BLaER1 treated with 17β-estradiol and CSF1 and Interleukin-3, amounts not matched to agents 10 nM and 100 nM (cell line): ENCODE measurements at regions not wholly inside any gene's neighbourhood (a gene's known extent, or its start where the extent isn't known, plus 50 kb on each side); places are given as distances from the start of the nearest gene placed in this dataset.
"Not testable (repeated sequence)": the region's sequence is repeated elsewhere in the genome, so short reads cannot be mapped to it uniquely, and the experiment has no call there.

Source experiments
- H3K27ac ChIP-seq, 11 experiments: shearing (Covaris generic); formaldehyde crosslinking; 2 replicates each; pipeline ENCODE4 v1.8.1; 2022
- H3K27me3 ChIP-seq, 11 experiments: shearing (Covaris generic); formaldehyde crosslinking; 2 replicates each; pipeline ENCODE4 v1.8.1; 2022
- H3K36me3 ChIP-seq, 11 experiments: shearing (Covaris generic); formaldehyde crosslinking; 2 replicates each; pipeline ENCODE4 v1.8.1; 2022
- H3K4me1 ChIP-seq, 10 experiments: shearing (Covaris generic); formaldehyde crosslinking; 2 replicates each; pipeline ENCODE4 v1.8.1; 2022
- H3K4me2 ChIP-seq, 11 experiments: shearing (Covaris generic); formaldehyde crosslinking; 2 replicates each; pipeline ENCODE4 v1.8.1; 2022
- H3K4me3 ChIP-seq, 10 experiments: shearing (Covaris generic); formaldehyde crosslinking; 2 replicates each; pipeline ENCODE4 v1.8.1; 2022
- H3K9ac ChIP-seq, 11 experiments: shearing (Covaris generic); formaldehyde crosslinking; 2 replicates each; pipeline ENCODE4 v1.8.1; 2022
- H3K9me3 ChIP-seq, 11 experiments: shearing (Covaris generic); formaldehyde crosslinking; replicated peaks in 1 of 11; 2 replicates each; pipeline ENCODE4 v1.8.1; 2022
- H4K20me1 ChIP-seq, 11 experiments: shearing (Covaris generic); formaldehyde crosslinking; 2 replicates each; pipeline ENCODE4 v1.8.1; 2022
- Cebpa-rat ChIP-seq, 11 experiments: shearing (Covaris generic); IDR thresholded peaks; 2 replicates each; pipeline ENCODE4 v1.8.1; 2022

DNA sequence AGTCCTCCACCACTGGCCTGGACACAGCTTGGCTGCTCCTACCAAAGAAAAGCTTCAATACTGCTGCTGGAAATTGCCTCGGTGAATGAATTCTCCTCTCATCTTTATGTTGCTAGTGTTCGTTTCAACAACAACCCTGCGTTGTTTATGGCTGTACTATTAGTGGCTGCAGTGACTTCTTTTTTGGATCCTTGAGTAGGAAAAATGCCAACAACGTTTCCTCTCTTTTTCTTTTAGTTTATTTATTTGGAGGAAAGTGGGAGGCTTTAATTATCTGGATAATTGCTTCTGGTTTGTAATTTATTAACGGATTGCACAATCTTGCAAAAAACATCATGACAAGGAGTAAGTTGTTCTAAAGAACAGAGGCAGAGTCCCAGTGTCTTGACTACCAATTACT is 464.1 kb upstream of the TRAM1L1 start:
- H3K4me2 ChIP-seq: no peak overlapping the region
- no peaks in the 10 kb centered on the region for H4K20me1 ChIP-seq
- H3K36me3 ChIP-seq: no peaks in the 10 kb centered on the region
- H3K4me1 ChIP-seq: no peaks in the 10 kb centered on the region
- no peak overlapping the region for H3K9ac ChIP-seq
- TF ChIP-seq Cebpa-rat (IDR thresholded peaks at IDR 0.05): peak in 1 of 11 experiments; percentile 60; a peak in 2 of 22 replicates
- H3K9me3 ChIP-seq: no peaks in the 10 kb centered on the region
- no peaks in the 10 kb centered on the region for H3K27me3 ChIP-seq
- H3K4me3 ChIP-seq: no peak overlapping the region
- H3K27ac ChIP-seq: no peak overlapping the region

DNA sequence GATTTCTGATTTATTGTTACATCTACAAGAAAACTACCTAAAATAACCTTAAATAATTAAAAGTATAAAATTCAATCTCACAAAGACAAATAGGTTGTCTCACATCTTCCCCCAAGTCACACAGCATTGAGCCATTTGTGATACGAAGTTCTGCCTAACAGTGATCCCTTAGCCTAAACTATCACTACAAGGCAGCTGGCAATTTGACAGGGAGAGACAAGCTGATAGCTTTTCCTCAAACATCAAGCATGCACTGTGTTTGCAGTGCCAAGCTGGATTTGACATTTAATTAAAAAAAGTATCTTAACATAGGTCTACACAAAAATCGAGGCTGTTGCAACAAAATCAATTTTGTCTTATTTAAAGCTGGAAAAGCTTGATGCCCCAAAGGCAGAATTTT is 464.7 kb upstream of the TRAM1L1 start:
- no peak overlapping the region for H3K27ac ChIP-seq
- TF ChIP-seq Cebpa-rat (IDR thresholded peaks at IDR 0.05): no peak
- no peak overlapping the region for H3K4me2 ChIP-seq
- no peak overlapping the region for H3K4me3 ChIP-seq
- H3K4me1 ChIP-seq: no peaks in the 10 kb centered on the region
- no peaks in the 10 kb centered on the region for H4K20me1 ChIP-seq
- H3K9ac ChIP-seq: no peak overlapping the region
- no peaks in the 10 kb centered on the region for H3K9me3 ChIP-seq
- H3K27me3 ChIP-seq: no peaks in the 10 kb centered on the region
- no peaks in the 10 kb centered on the region for H3K36me3 ChIP-seq

DNA sequence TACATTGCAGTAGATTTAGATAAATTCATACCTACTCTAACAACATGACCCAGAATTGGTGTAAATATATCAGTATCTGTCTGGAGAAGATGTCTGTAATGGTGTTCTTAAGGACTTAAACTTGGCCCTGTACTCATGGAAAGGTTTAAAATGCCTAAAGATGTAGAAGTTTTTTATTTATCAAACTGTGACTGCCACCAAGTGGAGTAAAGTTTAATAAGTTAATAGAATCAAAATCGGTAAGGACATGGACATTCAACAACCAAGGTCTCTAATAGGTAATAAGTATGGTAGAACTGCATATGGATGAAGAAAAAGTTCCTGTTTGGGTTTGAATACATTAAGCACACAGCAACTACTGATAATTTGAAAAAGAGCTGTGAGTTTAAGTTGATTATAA is 474.0 kb upstream of the NDST3 start:
- H3K36me3 ChIP-seq: no peaks in the 10 kb centered on the region
- no peaks in the 10 kb centered on the region for H3K9me3 ChIP-seq

DNA sequence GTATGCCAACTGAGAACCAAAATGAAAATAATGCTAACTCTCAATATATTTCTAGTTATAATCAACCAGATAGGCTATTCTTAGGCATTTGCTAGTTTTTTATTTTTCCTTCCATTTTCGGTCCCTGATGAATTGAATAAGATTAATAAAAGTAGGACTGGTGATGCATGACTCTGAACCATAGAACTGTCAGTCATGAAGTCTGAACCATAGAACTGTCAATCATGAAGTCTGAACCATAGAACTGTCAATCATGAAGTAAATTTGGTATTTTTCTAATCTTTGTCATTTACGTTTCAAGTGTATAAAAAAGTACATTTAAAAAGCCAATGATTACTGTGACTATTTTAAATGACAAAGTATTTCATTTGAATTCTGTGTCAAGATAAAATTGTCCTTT is 460.2 kb upstream of the NDST3 start:
- H3K4me3 ChIP-seq: no peak overlapping the region
- H3K4me1 ChIP-seq: no peaks in the 10 kb centered on the region
- TF ChIP-seq Cebpa-rat (IDR thresholded peaks at IDR 0.05): no peak
- H3K9ac ChIP-seq: no peak overlapping the region
- H3K9me3 ChIP-seq: no peaks in the 10 kb centered on the region
- no peak overlapping the region for H3K27ac ChIP-seq
- no peak overlapping the region for H3K4me2 ChIP-seq
- no peaks in the 10 kb centered on the region for H4K20me1 ChIP-seq
- no peaks in the 10 kb centered on the region for H3K36me3 ChIP-seq
- no peaks in the 10 kb centered on the region for H3K27me3 ChIP-seq

More for the DNA sequence above, 474.0 kb upstream of the NDST3 start:
- Histone ChIP-seq H3K27me3 (no peaks in the 10 kb centered on the region), H3K27ac (no peak overlapping the region), H4K20me1 (no peaks in the 10 kb centered on the region), H3K4me2 (no peak overlapping the region), H3K4me1 (no peaks in the 10 kb centered on the region), H3K4me3 (no peak overlapping the region), H3K9ac (no peak overlapping the region)
- TF ChIP-seq Cebpa-rat (IDR thresholded peaks at IDR 0.05): no peak

DNA sequence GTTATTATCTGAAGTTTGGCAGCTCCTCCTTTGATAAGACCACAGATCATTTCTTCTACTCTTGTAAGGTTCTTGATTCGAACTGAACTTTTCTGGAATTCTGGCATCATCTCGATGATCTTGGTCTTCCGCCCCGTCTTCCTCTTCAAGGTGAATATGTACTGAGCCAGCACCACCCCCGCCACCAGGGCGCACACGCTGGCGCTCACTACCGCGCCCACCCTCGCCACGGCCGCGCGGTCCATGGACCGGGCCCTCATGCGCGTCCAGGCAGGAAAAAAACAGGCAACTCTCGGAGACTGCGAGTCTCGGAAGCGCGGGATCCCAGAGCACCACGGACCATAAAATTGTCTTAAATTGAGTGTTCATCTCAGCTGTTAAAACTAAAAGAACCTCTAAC is 458.4 kb upstream of the NDST3 start:
- Histone ChIP-seq H4K20me1 (no peaks in the 10 kb centered on the region), H3K27me3 (no peaks in the 10 kb centered on the region), H3K4me1 (no peaks in the 10 kb centered on the region), H3K4me3 (no peak overlapping the region), H3K27ac (no peak overlapping the region), H3K36me3 (no peaks in the 10 kb centered on the region), H3K9ac (no peak overlapping the region), H3K9me3 (no peaks in the 10 kb centered on the region), H3K4me2 (no peak overlapping the region)
- no peak for TF ChIP-seq Cebpa-rat (IDR thresholded peaks at IDR 0.05)

DNA sequence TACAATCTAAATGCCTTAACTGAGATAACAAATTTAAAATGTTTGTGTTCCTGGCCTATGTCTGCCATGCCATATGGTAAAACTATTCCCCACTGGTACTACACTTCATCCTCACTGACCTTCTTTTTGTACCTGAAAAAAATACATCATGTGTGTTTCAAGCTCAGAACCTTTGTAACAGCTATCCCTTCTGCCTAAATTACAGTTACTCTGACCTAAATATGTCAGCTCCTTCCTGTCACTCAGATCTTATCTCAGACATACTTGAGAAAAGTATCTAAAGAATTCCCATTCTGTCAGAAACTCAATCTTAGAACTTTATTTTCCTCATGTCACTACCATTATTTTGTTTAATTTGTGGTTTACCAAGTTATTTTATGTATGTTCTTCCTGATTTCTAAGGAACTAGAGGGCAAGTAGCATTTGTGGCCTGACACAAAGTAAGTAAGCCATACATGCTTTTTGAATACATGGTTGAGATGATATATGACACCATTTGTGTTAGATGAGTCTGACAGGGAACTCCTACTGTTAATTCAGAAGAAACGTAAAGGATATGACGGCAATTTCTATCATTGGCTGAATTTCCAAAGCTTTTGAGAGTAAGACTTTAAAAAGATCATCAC is 456.5 kb upstream of the NDST3 start:
- Histone ChIP-seq H3K4me3 (no peak overlapping the region), H3K4me2 (no peak overlapping the region), H3K9ac (no peak overlapping the region), H3K27ac (no peak overlapping the region), H3K9me3 (no peaks in the 10 kb centered on the region), H4K20me1 (no peaks in the 10 kb centered on the region), H3K27me3 (no peaks in the 10 kb centered on the region), H3K4me1 (no peaks in the 10 kb centered on the region), H3K36me3 (no peaks in the 10 kb centered on the region)
- no peak for TF ChIP-seq Cebpa-rat (IDR thresholded peaks at IDR 0.05)

DNA sequence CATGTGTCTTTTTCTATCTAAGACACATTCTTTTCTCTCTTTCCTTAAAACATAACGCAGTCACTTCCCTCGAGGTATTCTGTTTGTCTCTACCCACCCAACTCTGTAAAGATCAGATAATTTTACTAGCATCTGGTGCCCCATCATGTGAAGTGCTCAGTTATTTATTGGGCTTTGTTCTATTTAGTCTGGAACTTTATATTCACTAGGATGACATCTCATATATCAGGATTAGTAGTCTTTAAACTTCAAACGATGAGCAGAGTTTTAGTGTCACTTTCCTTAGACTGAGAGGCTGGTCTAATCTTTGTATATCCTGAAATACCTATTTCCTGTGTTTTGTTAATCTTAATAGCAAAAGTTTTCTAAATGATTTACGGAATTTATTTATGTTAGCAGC is 445.5 kb upstream of the NDST3 start:
- Histone ChIP-seq H3K27me3 (no peaks in the 10 kb centered on the region), H3K4me3 (no peak overlapping the region), H3K27ac (no peak overlapping the region), H4K20me1 (no peaks in the 10 kb centered on the region), H3K9me3 (no peaks in the 10 kb centered on the region), H3K36me3 (no peaks in the 10 kb centered on the region), H3K4me2 (no peak overlapping the region), H3K9ac (no peak overlapping the region), H3K4me1 (no peaks in the 10 kb centered on the region)
- no peak for TF ChIP-seq Cebpa-rat (IDR thresholded peaks at IDR 0.05)

DNA sequence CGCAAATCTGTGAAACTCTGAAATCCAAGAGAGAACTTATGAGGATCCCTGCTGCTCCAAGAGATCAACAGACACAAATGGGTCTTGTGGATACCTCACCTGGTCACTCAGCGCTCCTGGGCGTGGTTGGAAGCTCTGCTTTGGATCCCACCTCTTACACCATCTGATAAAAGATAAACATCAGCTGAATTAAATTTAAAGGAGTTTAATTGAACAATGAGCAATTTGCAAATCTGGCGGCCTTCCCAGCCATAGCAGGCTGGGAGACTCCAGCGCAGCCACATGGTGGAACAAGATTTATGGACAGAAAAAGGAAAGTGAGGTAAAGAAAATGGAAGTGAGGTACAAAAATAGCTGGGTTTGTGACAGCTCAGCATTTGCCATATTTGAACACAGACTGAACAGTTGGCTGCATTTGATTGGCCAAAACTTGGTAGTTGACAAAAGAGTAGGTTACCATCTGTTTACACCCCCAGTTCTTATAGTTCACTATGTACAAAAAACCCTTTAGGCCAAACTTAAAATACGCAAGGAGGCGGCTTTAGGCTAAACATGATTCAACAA is 437.3 kb upstream of the NDST3 start:
- H3K27me3 ChIP-seq: no peaks in the 10 kb centered on the region
- no peak overlapping the region for H3K4me3 ChIP-seq
- H3K27ac ChIP-seq: no peak overlapping the region
- H3K9me3 ChIP-seq: no peaks in the 10 kb centered on the region
- H4K20me1 ChIP-seq: no peaks in the 10 kb centered on the region
- H3K9ac ChIP-seq: no peak overlapping the region
- no peaks in the 10 kb centered on the region for H3K4me1 ChIP-seq
- no peak for TF ChIP-seq Cebpa-rat (IDR thresholded peaks at IDR 0.05)
- no peaks in the 10 kb centered on the region for H3K36me3 ChIP-seq
- no peak overlapping the region for H3K4me2 ChIP-seq

DNA sequence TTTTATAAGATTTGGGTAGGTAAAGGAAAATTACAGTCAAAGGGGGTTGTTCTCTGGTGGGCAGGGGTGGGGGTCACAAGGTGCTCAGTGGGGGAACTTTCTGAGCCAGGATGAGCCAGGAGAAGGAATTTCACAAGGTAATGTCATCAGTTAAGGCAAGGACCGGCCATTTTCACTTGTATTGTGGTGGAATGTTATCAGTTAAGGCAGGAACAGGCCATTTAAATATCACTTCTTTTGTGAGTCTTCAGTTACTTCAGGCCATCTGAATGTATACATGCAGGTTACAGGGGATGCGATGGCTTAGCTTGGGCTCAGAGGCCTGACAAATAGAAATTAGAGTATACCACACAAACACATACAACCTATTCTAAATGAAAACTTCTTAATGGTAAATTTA is 434.9 kb upstream of the NDST3 start:
- not testable (repeated sequence) for H3K4me2 ChIP-seq, H3K27ac ChIP-seq, H3K9me3 ChIP-seq, H3K9ac ChIP-seq, H3K4me1 ChIP-seq, H3K27me3 ChIP-seq, H3K4me3 ChIP-seq, H4K20me1 ChIP-seq, H3K36me3 ChIP-seq

DNA sequence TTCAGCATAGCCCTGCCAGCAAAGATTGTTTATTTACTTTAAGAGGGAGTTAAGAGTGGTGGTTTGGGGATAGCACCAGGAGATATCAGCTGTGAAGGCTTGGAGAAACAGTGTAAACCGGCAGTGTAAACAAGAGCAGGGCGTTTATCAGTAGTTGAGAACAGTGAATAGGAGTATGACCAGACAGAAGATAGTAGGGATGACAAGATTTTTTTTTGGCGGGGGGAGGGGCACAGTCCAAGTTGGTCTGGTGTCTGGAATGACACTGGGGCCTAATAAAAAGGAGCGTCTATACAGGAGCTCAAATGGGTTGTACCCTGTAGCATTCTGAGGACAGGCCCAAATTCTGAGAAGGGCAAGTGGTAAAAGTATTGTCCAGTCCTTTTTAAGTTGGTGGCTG is 433.4 kb upstream of the NDST3 start:
- H3K4me3 ChIP-seq, H3K9me3 ChIP-seq, H3K36me3 ChIP-seq, H3K4me1 ChIP-seq, H3K9ac ChIP-seq, H4K20me1 ChIP-seq, H3K27me3 ChIP-seq, H3K27ac ChIP-seq, H3K4me2 ChIP-seq: not testable (repeated sequence)
